ENCODE measurements at regions not wholly inside any gene's neighbourhood (a gene's known extent, or its start where the extent isn't known, plus 50 kb on each side); places are given as distances from the start of the nearest gene placed in this dataset.
A peak's percentile ranks its signal among the peaks of the same experiment; 100 is the strongest.
"Not testable (repeated sequence)": the region's sequence is repeated elsewhere in the genome, so short reads cannot be mapped to it uniquely, and the experiment has no call there.

DNA sequence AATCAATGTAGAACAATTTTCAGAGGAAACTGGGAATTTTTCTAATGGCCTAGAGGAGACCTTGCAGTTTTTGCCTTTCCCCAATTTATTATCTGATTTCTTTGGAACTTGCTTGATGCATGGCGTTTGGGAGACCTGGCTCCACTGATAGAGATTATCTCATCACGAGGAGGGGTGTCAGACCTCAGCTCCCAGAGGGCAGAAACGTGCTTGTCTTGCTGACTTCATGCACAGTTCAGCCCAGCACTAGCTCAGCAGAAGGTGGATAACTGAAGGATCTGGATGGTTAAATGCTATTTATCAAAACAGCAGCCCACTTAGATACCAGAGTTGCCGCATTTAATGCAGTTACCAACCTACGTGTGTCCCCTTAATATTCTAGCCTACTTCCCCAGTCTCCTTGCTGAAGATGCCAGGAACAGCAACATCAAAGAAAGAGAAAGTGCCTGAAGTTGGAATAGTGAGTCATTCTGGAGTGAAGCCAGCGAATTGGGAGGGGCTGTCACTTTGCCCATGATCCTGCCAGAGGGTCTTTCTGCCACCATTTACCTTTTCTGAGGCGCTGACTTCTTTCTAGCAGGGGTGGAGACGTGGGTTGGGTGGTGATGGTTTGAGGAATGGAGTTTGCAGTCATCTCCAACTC, 133.5 kb upstream of the CADM1 start:
- Mint-ChIP-seq H3K9me3 (ENCODE audit: unreplicated experiment) (peaks cover 8% of the 10 kb centered on the region), H3K27ac (ENCODE audit: unreplicated experiment) (peak overlapping the region; percentile 68)

DNA sequence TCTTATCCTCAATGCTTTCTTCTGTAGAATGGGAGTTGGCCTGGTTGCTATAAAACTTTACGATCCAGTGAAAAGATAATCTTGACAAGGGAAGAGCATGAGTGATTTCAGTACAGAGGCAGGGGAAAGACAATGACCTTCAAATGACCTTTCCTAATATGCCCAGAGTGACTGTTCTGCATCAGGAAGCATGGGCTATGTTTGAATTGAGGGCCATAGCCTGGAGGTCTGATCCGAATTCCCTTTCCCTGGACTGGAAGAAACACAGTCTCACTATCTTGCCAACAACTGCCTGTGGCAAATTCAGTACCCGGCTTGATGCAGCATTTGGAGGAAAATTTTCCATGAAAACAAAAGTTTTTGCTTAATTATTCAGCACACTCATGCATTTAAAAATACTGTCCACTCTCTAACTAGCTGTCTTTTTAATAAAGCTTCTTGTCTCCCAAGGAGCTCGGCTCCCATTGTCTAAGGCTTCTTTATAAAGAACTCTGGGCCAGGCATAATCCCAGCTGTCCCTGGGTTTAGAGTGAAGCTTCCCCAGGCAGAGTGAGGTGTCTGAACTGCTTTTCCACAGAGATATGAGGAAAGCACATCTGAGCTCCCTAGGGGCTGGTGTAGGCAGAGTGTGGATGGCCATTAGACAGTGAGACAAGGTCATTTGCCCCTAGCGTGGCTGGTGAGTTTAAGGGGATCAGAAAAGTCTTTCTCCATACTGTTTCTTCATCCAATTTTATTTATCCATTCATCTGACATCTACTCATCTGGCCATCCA, 132.7 kb upstream of the CADM1 start:
- no peak overlapping the region for H3K4me3 Mint-ChIP-seq (ENCODE audit: unreplicated experiment)
- H3K9me3 Mint-ChIP-seq (ENCODE audit: unreplicated experiment), result peaks cover 7% of the 10 kb centered on the region
- peaks cover 43% of the 10 kb centered on the region for H3K4me1 Mint-ChIP-seq (ENCODE audit: low read depth, unreplicated experiment)
- DNase-seq, result no peak
- peaks cover 6% of the 10 kb centered on the region for H3K27me3 Mint-ChIP-seq (ENCODE audit: unreplicated experiment)
- no peaks in the 10 kb centered on the region for H3K36me3 Mint-ChIP-seq (ENCODE audit: unreplicated experiment)
- peak overlapping the region; percentile 88 for H3K27ac Mint-ChIP-seq (ENCODE audit: unreplicated experiment)
- no peak for TF ChIP-seq CTCF (IDR thresholded peaks at IDR 0.05; ENCODE audit: partially characterized antibody, unreplicated experiment)

More for the DNA sequence above, 133.5 kb upstream of the CADM1 start:
- no peak for TF ChIP-seq CTCF (IDR thresholded peaks at IDR 0.05; ENCODE audit: partially characterized antibody, unreplicated experiment)
- no peak for DNase-seq
- Mint-ChIP-seq H3K4me3 (ENCODE audit: unreplicated experiment) (no peak overlapping the region), H3K27me3 (ENCODE audit: unreplicated experiment) (peaks cover 7% of the 10 kb centered on the region), H3K4me1 (ENCODE audit: low read depth, unreplicated experiment) (peaks cover 49% of the 10 kb centered on the region), H3K36me3 (ENCODE audit: unreplicated experiment) (no peaks in the 10 kb centered on the region)

DNA sequence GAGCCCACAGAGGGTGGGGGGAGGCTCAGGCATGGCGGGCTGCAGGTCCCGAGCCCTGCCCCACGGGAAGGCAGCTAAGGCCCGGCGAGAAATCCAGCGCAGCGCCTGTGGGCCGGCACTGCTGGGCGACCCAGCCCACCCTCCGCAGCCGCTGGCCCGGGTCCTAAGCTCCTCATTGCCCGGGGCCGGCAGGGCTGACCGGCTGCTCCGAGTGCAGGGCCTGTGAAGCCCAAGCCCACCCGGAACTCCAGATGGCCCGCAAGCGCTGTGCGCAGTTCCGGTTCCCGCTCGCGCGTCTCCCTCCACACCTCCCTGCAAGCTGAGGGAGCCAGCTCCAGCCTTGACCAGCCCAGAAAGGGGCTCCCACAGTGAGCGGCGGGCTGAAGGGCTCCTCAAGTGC, 129.8 kb upstream of the CADM1 start:
- not testable (repeated sequence) for H3K27me3 Mint-ChIP-seq (ENCODE audit: unreplicated experiment); DNase-seq; H3K9me3 Mint-ChIP-seq (ENCODE audit: unreplicated experiment); H3K27ac Mint-ChIP-seq (ENCODE audit: unreplicated experiment); H3K36me3 Mint-ChIP-seq (ENCODE audit: unreplicated experiment); H3K4me3 Mint-ChIP-seq (ENCODE audit: unreplicated experiment)
- H3K4me1 Mint-ChIP-seq (ENCODE audit: low read depth, unreplicated experiment), result peaks cover 32% of the 10 kb centered on the region

- Mint-ChIP-seq H3K36me3 (ENCODE audit: unreplicated experiment) (no peaks in the 10 kb centered on the region), H3K4me1 (ENCODE audit: low read depth, unreplicated experiment) (peaks cover 18% of the 10 kb centered on the region), H3K27ac (ENCODE audit: unreplicated experiment) (no peak overlapping the region), H3K4me3 (ENCODE audit: unreplicated experiment) (no peak overlapping the region), H3K27me3 (ENCODE audit: unreplicated experiment) (peaks cover 5% of the 10 kb centered on the region), H3K9me3 (ENCODE audit: unreplicated experiment) (peaks cover 3% of the 10 kb centered on the region)
- TF ChIP-seq CTCF (IDR thresholded peaks at IDR 0.05; ENCODE audit: partially characterized antibody, unreplicated experiment), result no peak
- no peak for DNase-seq
These were observed 127.8 kb upstream of the CADM1 start for GRCh38 chr11:115632061-115632460.

- Mint-ChIP-seq H3K27me3 (ENCODE audit: unreplicated experiment) (peaks cover 4% of the 10 kb centered on the region), H3K4me3 (ENCODE audit: unreplicated experiment) (no peak overlapping the region), H3K4me1 (ENCODE audit: low read depth, unreplicated experiment) (peaks cover 13% of the 10 kb centered on the region), H3K36me3 (ENCODE audit: unreplicated experiment) (no peaks in the 10 kb centered on the region), H3K27ac (ENCODE audit: unreplicated experiment) (no peak overlapping the region), H3K9me3 (ENCODE audit: unreplicated experiment) (peaks cover 3% of the 10 kb centered on the region)
- no peak for TF ChIP-seq CTCF (IDR thresholded peaks at IDR 0.05; ENCODE audit: partially characterized antibody, unreplicated experiment)
- no peak for DNase-seq
These were observed 127.4 kb upstream of the CADM1 start for GRCh38 chr11:115631609-115632008.
